Endothelial cell of umbilical vein (primary cell): ENCODE measurements at regions not wholly inside any gene's neighbourhood (a gene's known extent, or its start where the extent isn't known, plus 50 kb on each side); places are given as distances from the start of the nearest gene placed in this dataset.

Experiments
- CTCF ChIP-seq, 2 donors: IDR thresholded peaks; 1 replicate in 1 of 2; 2 replicates in 1 of 2; pipeline ENCODE4 v1.5.1; 2011; ENCODE audit warnings: low read length in 2 of 2, mild to moderate bottlenecking in 2 of 2, moderate library complexity in 2 of 2, control low read depth in 1 of 2, inconsistent platforms in 1 of 2, low read depth in 1 of 2; ENCODE audit not compliant: insufficient read depth in 1 of 2; ENCODE audit errors: extremely low read depth in 1 of 2
- MAX ChIP-seq: IDR thresholded peaks from 2 replicates; pipeline ENCODE4 v1.6.1; 2011; ENCODE audit not compliant: insufficient read depth, insufficient read length
- MYC ChIP-seq: IDR thresholded peaks from one replicate; pipeline ENCODE4 v1.6.1; 2011; ENCODE audit warnings: mild to moderate bottlenecking, low read depth, low read length
- POLR2A ChIP-seq: IDR thresholded peaks from 2 replicates; pipeline ENCODE4 v1.6.1; 2012; ENCODE audit warnings: low read depth, mild to moderate bottlenecking, control low read depth, low read length

GRCh38 chr4:157983300-157983699, 189.5 kb downstream of the GASK1B start:
- TF ChIP-seq CTCF (IDR thresholded peaks at IDR 0.05; ENCODE audit: extremely low read depth in 1 of 2, insufficient read depth in 1 of 2, low read depth in 1 of 2, low read length in 2 of 2): no peak
- no peak for TF ChIP-seq MAX
- no peak for TF ChIP-seq MYC
- TF ChIP-seq POLR2A: no peak
